ENCODE measurements at regions not wholly inside any gene's neighbourhood (a gene's known extent, or its start where the extent isn't known, plus 50 kb on each side); places are given as distances from the start of the nearest gene placed in this dataset.

DNA sequence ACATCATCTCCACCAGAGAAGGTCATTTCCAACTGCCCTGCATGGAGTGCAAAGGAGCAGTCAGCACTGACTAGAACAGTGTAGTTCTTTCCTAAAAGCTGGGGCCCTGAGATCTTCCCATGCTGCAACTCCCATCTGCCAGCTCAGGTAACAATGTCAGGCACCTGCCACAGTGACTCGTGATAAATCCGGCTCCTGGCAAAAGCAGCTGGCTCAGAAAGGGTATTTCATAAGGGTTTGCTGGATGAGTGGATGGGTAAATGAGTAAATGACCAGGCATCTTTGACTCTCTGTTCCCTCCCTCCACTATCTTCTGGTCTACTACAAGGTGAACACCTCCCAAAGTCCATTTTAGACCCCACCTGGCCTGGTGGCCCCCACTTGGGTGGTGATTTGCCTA lies 403.6 kb downstream of the NXPE2 start:
- TF ChIP-seq, protein P1, sequence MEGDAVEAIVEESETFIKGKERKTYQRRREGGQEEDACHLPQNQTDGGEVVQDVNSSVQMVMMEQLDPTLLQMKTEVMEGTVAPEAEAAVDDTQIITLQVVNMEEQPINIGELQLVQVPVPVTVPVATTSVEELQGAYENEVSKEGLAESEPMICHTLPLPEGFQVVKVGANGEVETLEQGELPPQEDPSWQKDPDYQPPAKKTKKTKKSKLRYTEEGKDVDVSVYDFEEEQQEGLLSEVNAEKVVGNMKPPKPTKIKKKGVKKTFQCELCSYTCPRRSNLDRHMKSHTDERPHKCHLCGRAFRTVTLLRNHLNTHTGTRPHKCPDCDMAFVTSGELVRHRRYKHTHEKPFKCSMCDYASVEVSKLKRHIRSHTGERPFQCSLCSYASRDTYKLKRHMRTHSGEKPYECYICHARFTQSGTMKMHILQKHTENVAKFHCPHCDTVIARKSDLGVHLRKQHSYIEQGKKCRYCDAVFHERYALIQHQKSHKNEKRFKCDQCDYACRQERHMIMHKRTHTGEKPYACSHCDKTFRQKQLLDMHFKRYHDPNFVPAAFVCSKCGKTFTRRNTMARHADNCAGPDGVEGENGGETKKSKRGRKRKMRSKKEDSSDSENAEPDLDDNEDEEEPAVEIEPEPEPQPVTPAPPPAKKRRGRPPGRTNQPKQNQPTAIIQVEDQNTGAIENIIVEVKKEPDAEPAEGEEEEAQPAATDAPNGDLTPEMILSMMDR (conservative IDR thresholded peaks at IDR 0.05) = no peak
- no peak for TF ChIP-seq EZH2 (IDR thresholded peaks at IDR 0.05; ENCODE audit: low read depth)

All from PC-9 (cell line).